Smooth muscle cell (in vitro differentiated cells): ENCODE measurements at regions not wholly inside any gene's neighbourhood (a gene's known extent, or its start where the extent isn't known, plus 50 kb on each side); places are given as distances from the start of the nearest gene placed in this dataset.

Experiments used
- DNase-seq: peaks from one replicate; lab custom pipeline; 2025; ENCODE audit not compliant: unreplicated experiment; lab: John Stamatoyannopoulos, UW
- H2AFZ ChIP-seq: fragments of 200-600 bp; sonication (generic); 2 replicates; pipeline ENCODE4 v1.6.0; 2016; ENCODE audit warnings: antibody characterized with exemption, low read depth, mild to moderate bottlenecking
- H3F3A ChIP-seq: fragments of 200-600 bp; sonication (generic); 2 replicates; pipeline ENCODE4 v1.6.0; 2017; ENCODE audit warnings: antibody characterized with exemption, low read depth
- H3K27ac ChIP-seq: fragments of 200-600 bp; sonication (generic); 2 replicates; pipeline ENCODE4 v1.5.1; 2016; ENCODE audit warnings: low read depth, mild to moderate bottlenecking
- H3K27me3 ChIP-seq: fragments of 200-600 bp; sonication (generic); 2 replicates; pipeline ENCODE4 v1.6.1; 2016; ENCODE audit warnings: low read depth, mild to moderate bottlenecking
- H3K36me3 ChIP-seq: fragments of 200-600 bp; sonication (generic); 2 replicates; pipeline ENCODE4 v1.5.1; 2016; ENCODE audit warnings: low read depth
- H3K4me1 ChIP-seq: fragments of 200-600 bp; sonication (generic); 2 replicates; pipeline ENCODE4 v1.5.1; 2016; ENCODE audit warnings: low read depth
- H3K4me2 ChIP-seq: fragments of 200-600 bp; sonication (generic); 2 replicates; pipeline ENCODE4 v1.6.0; 2016; ENCODE audit warnings: mild to moderate bottlenecking
- H3K4me3 ChIP-seq: fragments of 200-600 bp; sonication (generic); 2 replicates; pipeline ENCODE4 v1.5.1; 2016; ENCODE audit warnings: mild to moderate bottlenecking
- H3K79me2 ChIP-seq: fragments of 200-600 bp; sonication (generic); 2 replicates; pipeline ENCODE4 v1.6.0; 2016; ENCODE audit warnings: low read depth, mild to moderate bottlenecking
- H3K9ac ChIP-seq: fragments of 200-600 bp; sonication (generic); 2 replicates; pipeline ENCODE4 v1.6.0; 2016; ENCODE audit warnings: low read depth
- H3K9me3 ChIP-seq: fragments of 200-600 bp; sonication (generic); replicated peaks from 2 replicates; pipeline ENCODE4 v1.5.1; 2016; ENCODE audit warnings: low read depth
- H4K20me1 ChIP-seq: fragments of 200-600 bp; sonication (generic); 2 replicates; pipeline ENCODE4 v1.6.0; 2016; ENCODE audit warnings: low read depth
- WGBS: methylation state at CpG from one replicate; pipeline ENCODE4 v1.1.7; 2016; ENCODE audit warnings: low lambda C conversion rate; 5-methylcytosine and 5-hydroxymethylcytosine counted together
- TF ChIP-seq, protein P1 (sequence below): fragments of 200-600 bp; sonication (generic); IDR thresholded peaks from 2 replicates; pipeline ENCODE4 v1.5.1; 2017; ENCODE audit warnings: borderline replicate concordance, mild to moderate bottlenecking, antibody characterized with exemption; ENCODE audit not compliant: insufficient read depth, poor library complexity, severe bottlenecking

DNA sequence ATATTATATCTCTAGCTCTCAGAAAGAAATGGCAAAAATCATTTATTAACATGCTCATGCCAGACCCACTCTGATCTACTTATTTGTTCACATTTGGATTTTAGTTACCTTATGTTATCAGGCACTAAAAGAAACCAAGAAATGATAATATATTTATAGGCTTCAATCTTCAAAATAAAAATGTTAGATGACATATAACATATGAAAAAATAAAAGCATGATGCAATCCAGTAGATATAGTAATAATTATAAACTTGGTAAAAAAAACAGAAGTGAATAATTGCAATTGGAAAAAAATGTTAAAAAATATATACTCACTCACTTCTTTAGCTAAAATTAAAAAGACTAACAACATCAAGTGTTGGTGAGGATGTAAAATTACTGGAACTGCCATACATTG, 248.3 kb upstream of the VRK2 start:
- Histone ChIP-seq H2AFZ (no peak overlapping the region), H4K20me1 (no peaks in the 10 kb centered on the region), H3F3A (no peaks in the 10 kb centered on the region), H3K4me2 (no peak overlapping the region), H3K79me2 (no peaks in the 10 kb centered on the region), H3K4me3 (no peak overlapping the region), H3K4me1 (peaks cover 18% of the 10 kb centered on the region), H3K9ac (no peak overlapping the region), H3K9me3 (no peaks in the 10 kb centered on the region), H3K36me3 (no peaks in the 10 kb centered on the region), H3K27ac (no peak overlapping the region), H3K27me3 (no peaks in the 10 kb centered on the region)
- DNase-seq = no peak
- TF ChIP-seq, protein P1, sequence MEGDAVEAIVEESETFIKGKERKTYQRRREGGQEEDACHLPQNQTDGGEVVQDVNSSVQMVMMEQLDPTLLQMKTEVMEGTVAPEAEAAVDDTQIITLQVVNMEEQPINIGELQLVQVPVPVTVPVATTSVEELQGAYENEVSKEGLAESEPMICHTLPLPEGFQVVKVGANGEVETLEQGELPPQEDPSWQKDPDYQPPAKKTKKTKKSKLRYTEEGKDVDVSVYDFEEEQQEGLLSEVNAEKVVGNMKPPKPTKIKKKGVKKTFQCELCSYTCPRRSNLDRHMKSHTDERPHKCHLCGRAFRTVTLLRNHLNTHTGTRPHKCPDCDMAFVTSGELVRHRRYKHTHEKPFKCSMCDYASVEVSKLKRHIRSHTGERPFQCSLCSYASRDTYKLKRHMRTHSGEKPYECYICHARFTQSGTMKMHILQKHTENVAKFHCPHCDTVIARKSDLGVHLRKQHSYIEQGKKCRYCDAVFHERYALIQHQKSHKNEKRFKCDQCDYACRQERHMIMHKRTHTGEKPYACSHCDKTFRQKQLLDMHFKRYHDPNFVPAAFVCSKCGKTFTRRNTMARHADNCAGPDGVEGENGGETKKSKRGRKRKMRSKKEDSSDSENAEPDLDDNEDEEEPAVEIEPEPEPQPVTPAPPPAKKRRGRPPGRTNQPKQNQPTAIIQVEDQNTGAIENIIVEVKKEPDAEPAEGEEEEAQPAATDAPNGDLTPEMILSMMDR = no peak

DNA sequence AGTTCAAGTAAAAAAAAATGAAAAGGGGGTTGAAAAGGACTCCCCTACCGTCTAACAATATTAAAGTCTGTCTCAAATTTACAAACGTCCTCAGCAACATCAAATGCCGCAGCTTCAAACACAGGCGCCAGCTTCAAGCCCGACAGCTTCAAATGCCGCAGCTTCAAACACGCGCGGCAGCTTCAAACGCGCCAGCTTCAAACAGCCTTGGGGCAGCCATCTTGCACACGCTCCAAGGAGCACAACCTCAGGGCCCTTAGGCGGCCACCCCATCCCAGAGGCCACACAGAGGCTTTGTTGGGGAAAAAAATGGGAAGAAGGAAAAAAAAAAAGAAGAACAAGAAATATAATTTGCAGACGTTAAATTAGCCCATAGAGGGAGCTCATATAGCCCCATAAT, 244.4 kb upstream of the VRK2 start:
- H3F3A ChIP-seq = no peaks in the 10 kb centered on the region
- H4K20me1 ChIP-seq = no peaks in the 10 kb centered on the region
- no peaks in the 10 kb centered on the region for H3K27me3 ChIP-seq
- no peak overlapping the region for H2AFZ ChIP-seq
- H3K4me1 ChIP-seq = peaks cover 2% of the 10 kb centered on the region
- H3K4me2 ChIP-seq = no peak overlapping the region
- no peak for DNase-seq
- TF ChIP-seq, protein P1 = no peak
- H3K27ac ChIP-seq = no peak overlapping the region
- WGBS = 96% methylated on average over 14 of the region's 14 CpGs
- H3K9me3 ChIP-seq = no peaks in the 10 kb centered on the region
- no peak overlapping the region for H3K9ac ChIP-seq
- H3K79me2 ChIP-seq = no peaks in the 10 kb centered on the region
- no peaks in the 10 kb centered on the region for H3K36me3 ChIP-seq
- H3K4me3 ChIP-seq = no peak overlapping the region

DNA sequence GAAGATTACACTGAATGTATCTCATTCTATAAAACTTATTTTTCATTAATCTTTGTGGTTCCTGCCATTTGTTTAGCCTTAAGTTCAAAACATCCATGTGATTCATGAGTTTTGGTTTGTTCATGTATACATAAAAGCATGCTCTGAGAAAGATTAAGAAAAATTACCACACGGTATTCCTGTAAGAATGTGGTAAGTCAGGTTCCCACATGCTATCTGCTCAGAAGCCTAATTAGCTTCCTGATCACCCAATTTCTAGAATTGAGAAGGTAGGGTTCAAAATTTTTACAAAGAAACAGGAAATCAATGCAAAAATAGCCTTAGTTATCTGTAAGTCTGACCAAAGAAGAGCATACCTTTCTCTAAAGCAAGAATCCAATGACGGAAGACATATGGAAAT, 241.6 kb upstream of the VRK2 start:
- no peak overlapping the region for H2AFZ ChIP-seq
- no peak overlapping the region for H3K4me2 ChIP-seq
- H3K79me2 ChIP-seq = no peaks in the 10 kb centered on the region
- no peaks in the 10 kb centered on the region for H3K27me3 ChIP-seq
- no peak overlapping the region for H3K9ac ChIP-seq
- no peak overlapping the region for H3K4me3 ChIP-seq
- H3K9me3 ChIP-seq = no peaks in the 10 kb centered on the region
- H3K27ac ChIP-seq = no peak overlapping the region
- TF ChIP-seq, protein P1 = no peak
- no peaks in the 10 kb centered on the region for H4K20me1 ChIP-seq
- H3K4me1 ChIP-seq = no peaks in the 10 kb centered on the region
- no peaks in the 10 kb centered on the region for H3F3A ChIP-seq
- H3K36me3 ChIP-seq = no peaks in the 10 kb centered on the region
- no peak for DNase-seq
- 83% methylated on average over 2 of the region's 2 CpGs for WGBS

DNA sequence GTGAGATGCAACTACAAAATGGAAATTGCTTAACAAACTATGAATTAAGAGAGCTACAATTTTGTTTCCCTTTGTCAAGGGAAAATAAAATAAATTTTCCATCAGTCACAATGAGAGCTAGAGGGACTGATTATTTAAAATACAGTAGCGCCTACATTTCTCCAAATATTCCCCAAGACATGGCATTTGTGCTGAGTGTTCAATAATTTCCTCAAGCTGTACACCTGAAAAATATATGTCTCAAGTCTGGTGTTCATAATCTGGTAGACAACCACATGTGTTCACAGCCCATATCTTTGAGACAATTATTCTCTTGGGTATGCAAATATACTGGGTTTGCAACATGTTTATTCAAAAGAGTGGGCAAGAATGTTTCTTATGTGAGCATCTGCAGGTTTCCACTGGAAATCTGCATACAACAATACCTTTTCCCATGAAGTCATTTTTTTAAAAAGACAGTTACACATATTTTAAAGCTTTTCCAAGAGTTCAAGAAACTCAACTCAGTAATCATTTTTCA, 240.1 kb upstream of the VRK2 start:
- DNase-seq = no peak
- H3K4me2 ChIP-seq = no peak overlapping the region
- TF ChIP-seq, protein P1 = no peak
- 93% methylated on average over 1 of the region's 1 CpG for WGBS
- no peak overlapping the region for H3K9ac ChIP-seq
- H4K20me1 ChIP-seq = no peaks in the 10 kb centered on the region
- no peaks in the 10 kb centered on the region for H3K36me3 ChIP-seq
- H2AFZ ChIP-seq = no peak overlapping the region
- H3K9me3 ChIP-seq = no peaks in the 10 kb centered on the region
- no peaks in the 10 kb centered on the region for H3K27me3 ChIP-seq
- no peak overlapping the region for H3K4me3 ChIP-seq
- no peaks in the 10 kb centered on the region for H3K4me1 ChIP-seq
- no peaks in the 10 kb centered on the region for H3F3A ChIP-seq
- no peak overlapping the region for H3K27ac ChIP-seq
- H3K79me2 ChIP-seq = no peaks in the 10 kb centered on the region
